Adrenal gland (tissue), 9 donors: ENCODE measurements at regions not wholly inside any gene's neighbourhood (a gene's known extent, or its start where the extent isn't known, plus 50 kb on each side); places are given as distances from the start of the nearest gene placed in this dataset.

Experiments
- DNase-seq, 7 donors: peaks; one replicate each; pipeline ENCODE4 v3.0.0-alpha.2; 2019 to 2020
- H3K27ac ChIP-seq, 5 donors: fragments of 200-600 bp; sonication (generic) in 4 of 5; 1 replicate in 3 of 5; 2 replicates in 2 of 5; pipeline versions ENCODE4 v1.5.1 to v1.8.0; 2016 to 2020; ENCODE audit warnings: mild to moderate bottlenecking in 1 of 5
- H3K27me3 ChIP-seq: fragments of 200-600 bp; 2 replicates; pipeline ENCODE4 v1.8.0; 2021
- H3K36me3 ChIP-seq, 2 donors: fragments of 200-600 bp; replicated peaks in 1 of 2; 1 replicate in 1 of 2; 2 replicates in 1 of 2; pipeline versions ENCODE4 v1.5.1 to v1.8.0; 2018 to 2022
- H3K4me1 ChIP-seq, 2 donors: fragments of 200-600 bp; replicated peaks in 1 of 2; 1 replicate in 1 of 2; 2 replicates in 1 of 2; pipeline versions ENCODE4 v1.5.1 to v1.8.0; 2018 to 2021
- H3K4me3 ChIP-seq, 4 donors: fragments of 200-600 bp; sonication (generic) in 3 of 4; one replicate each; pipeline ENCODE4 v1.5.1; 2016 to 2018
- H3K9me3 ChIP-seq, 3 donors: fragments of 200-600 bp; sonication (generic) in 1 of 3; replicated peaks in 1 of 3; 1 replicate in 2 of 3; 2 replicates in 1 of 3; pipeline versions ENCODE4 v1.5.1 to v1.8.0; 2016 to 2021
- CTCF ChIP-seq, 6 experiments: fragments of 450-650 bp in 4 of 6; fragments of 200-600 bp in 2 of 6; sonication (generic) in 1 of 6; IDR thresholded peaks; 1 replicate in 5 of 6; 2 replicates in 1 of 6; pipeline versions ENCODE4 v1.5.1 to v1.8.0; 2016 to 2021; ENCODE audit warnings: antibody characterized with exemption in 6 of 6, mild to moderate bottlenecking in 2 of 6, moderate library complexity in 1 of 6
- POLR2A ChIP-seq, 2 donors: fragments of 450-650 bp; IDR thresholded peaks; one replicate each; pipeline ENCODE4 v1.6.1; 2017; ENCODE audit warnings: antibody characterized with exemption in 2 of 2, mild to moderate bottlenecking in 2 of 2, moderate library complexity in 1 of 2
- WGBS, 4 donors: extraction: QIAGEN DNeasy Blood & Tissue Kit in 2 of 4; methylation state at CpG; one replicate each; pipeline versions ENCODE4 v1.1.5 to v1.1.7; 2013 to 2017; 5-methylcytosine and 5-hydroxymethylcytosine counted together
- intact Hi-C, 2 donors: fragments of 100-400 bp; cut with DNase I; formaldehyde crosslinking; loops; one replicate each; pipeline versions ENCODE4 v1.14.1 to v1.15.0; 2022 to 2023
- donor health status: healthy with polysubstance abuse.
- donor health status: Bipolar disorder and iron deficiency.
- donor health status: DM: yes; HTN: yes; CAD: no.
- donor health status: DM: no; HTN: no; CAD: no.
- donor health status: DM: no; HTN: no; CAD: no.

DNA sequence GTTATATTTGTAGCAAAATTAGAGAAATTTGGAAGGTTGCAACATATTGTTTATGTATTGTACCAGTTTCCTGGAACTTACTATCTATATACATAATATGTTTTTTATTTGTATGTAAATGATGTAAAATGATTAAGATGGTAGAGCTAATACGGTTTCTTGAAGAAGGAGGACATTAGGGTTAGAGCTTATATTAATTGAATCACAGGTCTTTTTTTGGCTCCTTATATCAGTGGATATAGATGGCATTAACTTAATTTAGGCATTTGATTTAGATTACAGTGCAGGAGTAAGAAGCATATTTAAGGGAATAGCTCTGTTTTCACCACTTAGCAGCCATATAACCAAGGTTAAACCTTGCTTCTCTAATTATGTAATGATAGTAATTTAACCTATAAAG, 357.7 kb downstream of the USP25 start:
- intact Hi-C loops = loop anchor here (5.0 to 10.0 kb wide), 3 partner anchors 185 to 957 kb away; no protein-coding TSS in a partner anchor
- H3K4me1 ChIP-seq = no peaks in the 10 kb centered on the region

GRCh38 chr21:16088056-16088455, 358.3 kb downstream of the USP25 start:
- intact Hi-C loops = loop anchor here (5.0 to 10.0 kb wide), 3 partner anchors 184 to 957 kb away; no protein-coding TSS in a partner anchor
- DNase-seq = no peak
- no peak overlapping the region for H3K27ac ChIP-seq
- WGBS, 4 donors = 75 to 83% (median 77%) methylated on average over 1 of the region's 1 CpG
- no peaks in the 10 kb centered on the region for H3K27me3 ChIP-seq
- no peaks in the 10 kb centered on the region for H3K9me3 ChIP-seq
- no peaks in the 10 kb centered on the region for H3K4me1 ChIP-seq
- no peaks in the 10 kb centered on the region for H3K36me3 ChIP-seq
- TF ChIP-seq CTCF (IDR thresholded peaks at IDR 0.05) (no peak), POLR2A (IDR thresholded peaks at IDR 0.05) (no peak)
- H3K4me3 ChIP-seq = no peak overlapping the region

More for the DNA sequence above, 357.7 kb downstream of the USP25 start:
- H3K27ac ChIP-seq = no peak overlapping the region
- WGBS, 4 donors = 83 to 96% (median 95%) methylated on average over 1 of the region's 1 CpG
- no peak for DNase-seq
- H3K36me3 ChIP-seq = no peaks in the 10 kb centered on the region
- no peak for TF ChIP-seq POLR2A (IDR thresholded peaks at IDR 0.05)
- TF ChIP-seq CTCF (IDR thresholded peaks at IDR 0.05) = no peak
- H3K27me3 ChIP-seq = no peaks in the 10 kb centered on the region
- no peak overlapping the region for H3K4me3 ChIP-seq
- H3K9me3 ChIP-seq = no peaks in the 10 kb centered on the region

- WGBS, 4 donors = 59 to 77% (median 66%) methylated on average over 3 of the region's 3 CpGs
- no peak overlapping the region for H3K27ac ChIP-seq
- no peak for DNase-seq
- no peaks in the 10 kb centered on the region for H3K9me3 ChIP-seq
- H3K4me3 ChIP-seq = no peak overlapping the region
- H3K4me1 ChIP-seq = no peaks in the 10 kb centered on the region
- TF ChIP-seq POLR2A (IDR thresholded peaks at IDR 0.05) = no peak
- TF ChIP-seq CTCF (IDR thresholded peaks at IDR 0.05) = no peak
- intact Hi-C loops = no loop called here
- no peaks in the 10 kb centered on the region for H3K27me3 ChIP-seq
- no peaks in the 10 kb centered on the region for H3K36me3 ChIP-seq
Measured at GRCh38 chr21:16095005-16095404, 365.2 kb downstream of the USP25 start.

DNA sequence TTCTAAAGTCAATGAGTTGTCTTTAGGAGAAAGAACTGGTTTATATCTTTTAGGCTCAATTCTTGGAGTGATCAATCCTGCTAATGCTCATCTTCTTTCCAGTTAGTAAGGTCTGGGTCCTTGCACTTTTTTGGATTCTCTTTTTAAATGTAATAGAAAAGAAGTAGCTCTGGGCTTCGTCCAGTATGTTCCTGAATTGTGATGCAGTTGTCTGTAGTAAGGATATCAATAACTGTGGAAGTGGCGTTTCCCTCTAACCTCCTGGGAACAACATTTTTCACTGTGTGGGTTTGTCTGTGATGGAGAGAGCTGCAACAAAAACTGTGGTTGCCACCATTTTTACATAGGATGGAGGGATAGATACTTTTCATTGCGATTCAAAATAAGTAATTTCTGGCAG, 367.2 kb downstream of the USP25 start:
- intact Hi-C loops = no loop called here
- Histone ChIP-seq H3K27ac (no peak overlapping the region), H3K4me1 (no peaks in the 10 kb centered on the region), H3K36me3 (no peaks in the 10 kb centered on the region), H3K27me3 (no peaks in the 10 kb centered on the region), H3K4me3 (no peak overlapping the region), H3K9me3 (no peaks in the 10 kb centered on the region)
- no peak for DNase-seq
- TF ChIP-seq POLR2A (IDR thresholded peaks at IDR 0.05) = no peak
- 87 to 91% (median 88%) methylated on average over 3 of the region's 3 CpGs for WGBS, 4 donors

DNA sequence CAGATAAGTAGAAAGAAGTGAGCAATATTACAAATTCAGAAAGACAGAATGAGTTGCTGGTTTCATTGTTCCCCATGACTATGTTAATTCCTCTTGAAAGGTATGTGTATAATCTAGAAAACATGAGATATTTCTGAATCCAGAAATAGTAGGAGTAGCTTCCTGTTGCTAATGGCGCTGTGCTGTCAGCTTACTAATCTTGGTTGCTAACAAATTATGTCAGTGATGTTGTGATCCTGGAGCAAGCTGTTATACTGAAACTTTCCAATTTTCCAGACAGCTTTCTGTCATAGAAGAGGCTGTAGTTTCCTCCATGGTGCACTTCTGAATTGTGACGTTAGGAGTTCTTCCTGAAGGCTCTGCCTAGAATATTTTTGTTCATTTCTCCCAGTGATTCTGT, 372.3 kb downstream of the USP25 start:
- Histone ChIP-seq H3K4me3 (no peak overlapping the region), H3K27me3 (no peaks in the 10 kb centered on the region), H3K27ac (no peak overlapping the region), H3K9me3 (no peaks in the 10 kb centered on the region), H3K36me3 (no peaks in the 10 kb centered on the region), H3K4me1 (no peaks in the 10 kb centered on the region)
- 48 to 66% (median 63%) methylated on average over 2 of the region's 2 CpGs for WGBS, 4 donors
- no peak for DNase-seq
- intact Hi-C loops = no loop called here
- TF ChIP-seq POLR2A (IDR thresholded peaks at IDR 0.05) (no peak), CTCF (IDR thresholded peaks at IDR 0.05) (no peak)
